SK-N-SH (cell line): ENCODE measurements at regions not wholly inside any gene's neighbourhood (a gene's known extent, or its start where the extent isn't known, plus 50 kb on each side); places are given as distances from the start of the nearest gene placed in this dataset.

Experiments
- CTCF ChIA-PET: fragments of 300-600, 350-600 bp; formaldehyde crosslinking; extraction: SDS; loops from one replicate; lab custom pipeline; 2021; lab: Yijun Ruan, JAX
- POLR2A ChIA-PET: fragments of 350-600 bp; sonication (Branson Sonifier 250); formaldehyde crosslinking; extraction: SDS; loops from one replicate; lab custom pipeline; 2020; ENCODE audit warnings: antibody characterized with exemption, inconsistent platforms; lab: Yijun Ruan, JAX
- DNase-seq: peaks from one replicate; pipeline ENCODE4 v3.0.0; 2012
- H2AFZ ChIP-seq: fragments of 200-600 bp; sonication (generic); 2 replicates; pipeline ENCODE4 v1.8.1; 2016; ENCODE audit warnings: antibody characterized with exemption, mild to moderate bottlenecking, low read depth
- H3F3A ChIP-seq: fragments of 200-600 bp; sonication (generic); replicated peaks from 2 replicates; pipeline ENCODE3; 2016; ENCODE audit warnings: antibody characterized with exemption, mild to moderate bottlenecking; ENCODE audit not compliant: insufficient read depth
- H3K27ac ChIP-seq, 2 experiments: fragments of 200-500 bp in 1 of 2; fragments of 200-600 bp in 1 of 2; sonication (Bioruptor generic) in 1 of 2; sonication (generic), shearing (Covaris generic) in 1 of 2; 2 replicates each; pipeline versions ENCODE4 v1.5.1 to v1.6.1; 2014 to 2016; ENCODE audit warnings: low read depth in 2 of 2, inconsistent platforms in 1 of 2, low read length in 1 of 2, mild to moderate bottlenecking in 1 of 2, mixed read lengths in 1 of 2
- H3K27me3 ChIP-seq: fragments of 200-600 bp; sonication (generic), shearing (Covaris generic); 2 replicates; pipeline ENCODE4 v1.6.1; 2016; ENCODE audit warnings: mixed run types; ENCODE audit not compliant: insufficient read depth
- H3K36me3 ChIP-seq, 2 experiments: fragments of 200-500 bp in 1 of 2; fragments of 200-600 bp in 1 of 2; sonication (Bioruptor generic) in 1 of 2; sonication (generic) in 1 of 2; replicated peaks in 1 of 2; 2 replicates each; pipeline versions ENCODE3 to v1.5.1; 2014 to 2016; ENCODE audit warnings: low read length in 1 of 2, mild to moderate bottlenecking in 1 of 2; ENCODE audit not compliant: insufficient read depth in 2 of 2, control insufficient read depth in 1 of 2
- H3K4me1 ChIP-seq, 2 experiments: fragments of 200-500 bp in 1 of 2; fragments of 200-600 bp in 1 of 2; sonication (Bioruptor generic) in 1 of 2; sonication (generic), shearing (Covaris generic) in 1 of 2; 2 replicates each; pipeline versions ENCODE4 v1.5.1 to v1.6.1; 2014 to 2016; ENCODE audit warnings: low read depth in 1 of 2, low read length in 1 of 2, mixed run types in 1 of 2; ENCODE audit not compliant: insufficient read depth in 2 of 2, control insufficient read depth in 1 of 2
- H3K4me2 ChIP-seq: fragments of 200-600 bp; sonication (generic), shearing (Covaris generic); 2 replicates; pipeline ENCODE4 v1.6.1; 2017; ENCODE audit warnings: mixed run types
- H3K4me3 ChIP-seq, 2 experiments: fragments of 200-500 bp in 1 of 2; fragments of 200-600 bp in 1 of 2; sonication (Bioruptor generic) in 1 of 2; sonication (generic), shearing (Covaris generic) in 1 of 2; 2 replicates each; pipeline versions ENCODE4 v1.5.1 to v1.8.1; 2014 to 2016; ENCODE audit warnings: low read depth in 2 of 2, inconsistent platforms in 1 of 2, low read length in 1 of 2, mild to moderate bottlenecking in 1 of 2, mixed read lengths in 1 of 2, moderate library complexity in 1 of 2
- H3K79me2 ChIP-seq: fragments of 200-600 bp; sonication (generic); 2 replicates; pipeline ENCODE4 v1.8.1; 2017; ENCODE audit warnings: mild to moderate bottlenecking; ENCODE audit not compliant: insufficient read depth
- H3K9ac ChIP-seq: fragments of 200-600 bp; sonication (generic); 2 replicates; pipeline ENCODE4 v1.6.1; 2017; ENCODE audit warnings: mixed run types
- H3K9me2 ChIP-seq: fragments of 200-600 bp; sonication (generic); 2 replicates; pipeline ENCODE4 v1.6.1; 2017; ENCODE audit warnings: mixed run types
- H3K9me3 ChIP-seq: fragments of 200-600 bp; sonication (generic); 2 replicates; pipeline ENCODE4 v1.6.1; 2017; ENCODE audit warnings: mixed run types, mild to moderate bottlenecking, moderate library complexity
- H4K20me1 ChIP-seq: fragments of 200-600 bp; sonication (generic); 2 replicates; pipeline ENCODE4 v1.6.1; 2017; ENCODE audit warnings: mild to moderate bottlenecking, mixed run types; ENCODE audit not compliant: insufficient read depth
- FOSL2 ChIP-seq: IDR thresholded peaks from 2 replicates; pipeline ENCODE4 v1.4.0; 2012; ENCODE audit warnings: low read depth, mild to moderate bottlenecking, moderate library complexity, borderline replicate concordance
- FOXJ3 ChIP-seq: sonication (generic); formaldehyde crosslinking; IDR thresholded peaks from 2 replicates; pipeline ENCODE4 v1.5.1; 2020; ENCODE audit warnings: mild to moderate bottlenecking, missing genetic modification reagents
- GATA2 ChIP-seq: sonication (generic); formaldehyde crosslinking; IDR thresholded peaks from 2 replicates; pipeline ENCODE4 v1.5.0; 2020; ENCODE audit warnings: mild to moderate bottlenecking, missing genetic modification reagents
- JUND ChIP-seq: IDR thresholded peaks from 2 replicates; pipeline ENCODE4 v1.4.0; 2012
- MEF2A ChIP-seq: IDR thresholded peaks from 2 replicates; pipeline ENCODE4 v1.4.0; 2012; ENCODE audit warnings: low read depth, borderline replicate concordance
- NFIC ChIP-seq: IDR thresholded peaks from 2 replicates; pipeline ENCODE4 v1.4.0; 2012; ENCODE audit warnings: borderline replicate concordance
- PBX3 ChIP-seq: IDR thresholded peaks from 2 replicates; pipeline ENCODE4; 2012
- POLR2AphosphoS5 ChIP-seq: IDR thresholded peaks from 2 replicates; pipeline ENCODE4 v1.6.1; 2012; ENCODE audit warnings: low read depth, low read length
- RFX5 ChIP-seq: IDR thresholded peaks from 2 replicates; pipeline ENCODE4 v1.6.1; 2012; ENCODE audit warnings: mild to moderate bottlenecking, improper control_type of control experiment, low read length
- SMC3 ChIP-seq: IDR thresholded peaks from 2 replicates; pipeline ENCODE4 v1.6.1; 2012; ENCODE audit warnings: low read depth, low read length, improper control_type of control experiment
- TAF1 ChIP-seq: IDR thresholded peaks from 2 replicates; pipeline ENCODE4 v1.6.1; 2012; ENCODE audit warnings: low read depth, mild to moderate bottlenecking, low read length, moderate library complexity, borderline replicate concordance
- TCF12 ChIP-seq: IDR thresholded peaks from 2 replicates; pipeline ENCODE4 v1.4.0; 2012
- TEAD4 ChIP-seq: IDR thresholded peaks from 2 replicates; pipeline ENCODE4 v1.4.0; 2012; ENCODE audit warnings: mild to moderate bottlenecking, borderline replicate concordance; ENCODE audit not compliant: insufficient read depth
- YY1 ChIP-seq: IDR thresholded peaks from 2 replicates; pipeline ENCODE4 v1.4.0; 2012; ENCODE audit warnings: low read depth, mild to moderate bottlenecking
- ZBTB33 ChIP-seq: IDR thresholded peaks from 2 replicates; pipeline ENCODE4 v1.4.0; 2012; ENCODE audit warnings: low read depth, borderline replicate concordance
- WGBS: methylation state at CpG from one replicate; pipeline ENCODE4 v1.1.6; 2017; ENCODE audit warnings: low lambda C conversion rate; 5-methylcytosine and 5-hydroxymethylcytosine counted together

GRCh38 chr3:173217127-173217526, 76.1 kb upstream of the SPATA16 start:
- H3K9ac ChIP-seq, result no peak overlapping the region
- no peak overlapping the region for H3K4me3 ChIP-seq
- ChIA-PET CTCF (no interaction called here), POLR2A (no interaction called here)
- TF ChIP-seq JUND, result no peak
- TF ChIP-seq TEAD4, result no peak
- no peak for TF ChIP-seq GATA2
- TF ChIP-seq ZBTB33, result no peak
- no peak for TF ChIP-seq YY1
- TF ChIP-seq FOXJ3 (CRISPR knock-in tag), result no peak
- no peak for TF ChIP-seq TAF1
- no peak for TF ChIP-seq MEF2A
- TF ChIP-seq TCF12, result no peak
- no peak for TF ChIP-seq SMC3
- no peaks in the 10 kb centered on the region for H3K4me1 ChIP-seq
- no peaks in the 10 kb centered on the region for H3K27me3 ChIP-seq
- H3K9me2 ChIP-seq, result no peaks in the 10 kb centered on the region
- no peaks in the 10 kb centered on the region for H4K20me1 ChIP-seq
- no peaks in the 10 kb centered on the region for H3K36me3 ChIP-seq
- 60% methylated on average over 3 of the region's 3 CpGs for WGBS
- H3K9me3 ChIP-seq, result peaks cover 5% of the 10 kb centered on the region; the same call in 1 of the 2 replicates
- no peaks in the 10 kb centered on the region for H3K79me2 ChIP-seq
- no peaks in the 10 kb centered on the region for H3F3A ChIP-seq
- no peak overlapping the region for H2AFZ ChIP-seq
- DNase-seq, result no peak
- no peak overlapping the region for H3K4me2 ChIP-seq
- no peak overlapping the region for H3K27ac ChIP-seq

- Histone ChIP-seq H3F3A (no peaks in the 10 kb centered on the region), H3K4me3 (no peak overlapping the region), H3K9me2 (no peaks in the 10 kb centered on the region), H2AFZ (no peak overlapping the region), H3K9ac (no peak overlapping the region), H3K27ac (no peak overlapping the region), H3K79me2 (no peaks in the 10 kb centered on the region), H3K4me1 (no peaks in the 10 kb centered on the region), H3K27me3 (no peaks in the 10 kb centered on the region), H3K4me2 (no peak overlapping the region), H3K36me3 (no peaks in the 10 kb centered on the region), H3K9me3 (peaks cover 5% of the 10 kb centered on the region; the same call in 1 of the 2 replicates), H4K20me1 (no peaks in the 10 kb centered on the region)
- TF ChIP-seq TAF1 (no peak), ZBTB33 (no peak), NFIC (no peak), TCF12 (no peak), YY1 (no peak), PBX3 (no peak), RFX5 (no peak), POLR2AphosphoS5 (no peak), FOSL2 (no peak)
- ChIA-PET POLR2A (no interaction called here), CTCF (no interaction called here)
- WGBS, result 7% methylated on average over 1 of the region's 1 CpG
- no peak for DNase-seq
These were observed 75.0 kb upstream of the SPATA16 start for GRCh38 chr3:173216063-173216462.
